Activated CD4-positive, alpha-beta T cell treated with anti-CD3 and anti-CD28 coated beads, Interleukin-2, amount 10 ng/mL, durations not matched to agents 7 days and 5 days (primary cell): ENCODE measurements at regions not wholly inside any gene's neighbourhood (a gene's known extent, or its start where the extent isn't known, plus 50 kb on each side); places are given as distances from the start of the nearest gene placed in this dataset.
"Not testable (repeated sequence)": the region's sequence is repeated elsewhere in the genome, so short reads cannot be mapped to it uniquely, and the experiment has no call there.

Experiments
- CTCF ChIA-PET: fragments of 350-600 bp; sonication (Branson Sonifier 250); formaldehyde crosslinking; loops from one replicate; lab custom pipeline; 2021; ENCODE audit warnings: antibody characterized with exemption; lab: Charles Lee
- POLR2A ChIA-PET: fragments of 350-600 bp; sonication (Branson Sonifier 250); formaldehyde crosslinking; loops from one replicate; lab custom pipeline; 2021; ENCODE audit warnings: antibody characterized with exemption; lab: Charles Lee
- DNase-seq: peaks from one replicate; pipeline ENCODE4 v3.0.0-alpha.2; 2020
- H3K27ac Mint-ChIP-seq: one replicate; pipeline ENCODE4 v1.8.0; 2021; ENCODE audit warnings: mild to moderate bottlenecking, moderate library complexity, mixed read lengths
- H3K27me3 Mint-ChIP-seq: one replicate; pipeline ENCODE4 v1.8.0; 2021; ENCODE audit warnings: mixed read lengths
- H3K36me3 Mint-ChIP-seq: one replicate; pipeline ENCODE4 v1.8.0; 2021; ENCODE audit warnings: low read depth, mixed read lengths
- H3K4me1 Mint-ChIP-seq: one replicate; pipeline ENCODE4 v1.8.0; 2021; ENCODE audit warnings: mixed read lengths
- H3K4me3 Mint-ChIP-seq: one replicate; pipeline ENCODE4 v1.8.0; 2021; ENCODE audit warnings: mild to moderate bottlenecking, moderate library complexity, mixed read lengths
- H3K9me3 Mint-ChIP-seq: one replicate; pipeline ENCODE4 v1.8.0; 2021; ENCODE audit warnings: mixed read lengths

GRCh38 chr6:56739836-56740815, 97.4 kb upstream of the DST start:
- H3K4me3 Mint-ChIP-seq = no peak overlapping the region
- no peak for DNase-seq
- POLR2A ChIA-PET = no interaction called here
- CTCF ChIA-PET = no interaction called here
- peaks cover 11% of the 10 kb centered on the region for H3K27me3 Mint-ChIP-seq
- no peaks in the 10 kb centered on the region for H3K36me3 Mint-ChIP-seq
- no peaks in the 10 kb centered on the region for H3K4me1 Mint-ChIP-seq
- no peaks in the 10 kb centered on the region for H3K9me3 Mint-ChIP-seq
- no peak overlapping the region for H3K27ac Mint-ChIP-seq

- H3K27ac Mint-ChIP-seq = no peak overlapping the region
- no peaks in the 10 kb centered on the region for H3K4me1 Mint-ChIP-seq
- ChIA-PET POLR2A (no interaction called here), CTCF (no interaction called here)
- DNase-seq = no peak
- no peak overlapping the region for H3K4me3 Mint-ChIP-seq
- no peaks in the 10 kb centered on the region for H3K36me3 Mint-ChIP-seq
- no peaks in the 10 kb centered on the region for H3K9me3 Mint-ChIP-seq
- no peaks in the 10 kb centered on the region for H3K27me3 Mint-ChIP-seq
Observed at GRCh38 chr6:56736804-56737203, 94.1 kb upstream of the DST start.

- Mint-ChIP-seq H3K36me3 (no peaks in the 10 kb centered on the region), H3K9me3 (no peaks in the 10 kb centered on the region), H3K27me3 (no peaks in the 10 kb centered on the region), H3K4me3 (no peak overlapping the region), H3K27ac (no peak overlapping the region), H3K4me1 (no peaks in the 10 kb centered on the region)
- POLR2A ChIA-PET = no interaction called here
- CTCF ChIA-PET = interaction anchor here (0.6 kb wide), 1 partner anchor 17 kb away, joined by 3 read pairs; no protein-coding TSS in a partner anchor
- DNase-seq = no peak
Observed at GRCh38 chr6:56734335-56734734, 91.6 kb upstream of the DST start.

- CTCF ChIA-PET = no interaction called here
- H3K27me3 Mint-ChIP-seq = no peaks in the 10 kb centered on the region
Observed at GRCh38 chr6:56733211-56733697, 90.6 kb upstream of the DST start.

GRCh38 chr6:56732517-56732916, 89.8 kb upstream of the DST start:
- POLR2A ChIA-PET = no interaction called here
- H3K4me3 Mint-ChIP-seq = no peak overlapping the region
- DNase-seq = no peak
- no peaks in the 10 kb centered on the region for H3K9me3 Mint-ChIP-seq
- no peaks in the 10 kb centered on the region for H3K36me3 Mint-ChIP-seq
- no peaks in the 10 kb centered on the region for H3K27me3 Mint-ChIP-seq
- no peak overlapping the region for H3K27ac Mint-ChIP-seq
- CTCF ChIA-PET = no interaction called here
- H3K4me1 Mint-ChIP-seq = no peaks in the 10 kb centered on the region

More at GRCh38 chr6:56733211-56733697, 90.6 kb upstream of the DST start:
- Mint-ChIP-seq H3K4me3 (no peak overlapping the region), H3K36me3 (no peaks in the 10 kb centered on the region), H3K4me1 (no peaks in the 10 kb centered on the region), H3K27ac (no peak overlapping the region), H3K9me3 (no peaks in the 10 kb centered on the region)
- DNase-seq = no peak
- POLR2A ChIA-PET = no interaction called here

GRCh38 chr6:56730663-56731529, 88.2 kb upstream of the DST start:
- POLR2A ChIA-PET = no interaction called here
- Mint-ChIP-seq H3K4me1 (no peaks in the 10 kb centered on the region), H3K9me3 (no peaks in the 10 kb centered on the region), H3K27ac (no peak overlapping the region), H3K36me3 (no peaks in the 10 kb centered on the region), H3K4me3 (no peak overlapping the region), H3K27me3 (no peaks in the 10 kb centered on the region)
- CTCF ChIA-PET = no interaction called here
- DNase-seq = no peak

GRCh38 chr6:56729719-56730118, 87.0 kb upstream of the DST start:
- CTCF ChIA-PET = interaction anchor here (0.6 kb wide), 1 partner anchor 222 kb away, joined by 3 read pairs; no protein-coding TSS in a partner anchor

GRCh38 chr6:56729166-56729565, 86.5 kb upstream of the DST start:
- H3K27ac Mint-ChIP-seq, H3K36me3 Mint-ChIP-seq, H3K9me3 Mint-ChIP-seq, H3K4me1 Mint-ChIP-seq, DNase-seq, POLR2A ChIA-PET, CTCF ChIA-PET, H3K27me3 Mint-ChIP-seq, H3K4me3 Mint-ChIP-seq: not testable (repeated sequence)

More at GRCh38 chr6:56729719-56730118, 87.0 kb upstream of the DST start:
- POLR2A ChIA-PET = no interaction called here
- Mint-ChIP-seq H3K9me3 (no peaks in the 10 kb centered on the region), H3K4me3 (no peak overlapping the region), H3K27me3 (no peaks in the 10 kb centered on the region), H3K36me3 (no peaks in the 10 kb centered on the region), H3K27ac (no peak overlapping the region), H3K4me1 (no peaks in the 10 kb centered on the region)
- no peak for DNase-seq

- POLR2A ChIA-PET = no interaction called here
- no peaks in the 10 kb centered on the region for H3K4me1 Mint-ChIP-seq
- H3K4me3 Mint-ChIP-seq = no peak overlapping the region
Observed at GRCh38 chr6:56727097-56727850, 84.6 kb upstream of the DST start.

GRCh38 chr6:56725254-56725653, 82.6 kb upstream of the DST start:
- DNase-seq = no peak
- H3K27me3 Mint-ChIP-seq = no peaks in the 10 kb centered on the region
- H3K9me3 Mint-ChIP-seq = peaks cover 3% of the 10 kb centered on the region
- H3K27ac Mint-ChIP-seq = no peak overlapping the region
- H3K4me1 Mint-ChIP-seq = no peaks in the 10 kb centered on the region
- POLR2A ChIA-PET = no interaction called here
- CTCF ChIA-PET = no interaction called here
- no peaks in the 10 kb centered on the region for H3K36me3 Mint-ChIP-seq
- H3K4me3 Mint-ChIP-seq = no peak overlapping the region

More at GRCh38 chr6:56727097-56727850, 84.6 kb upstream of the DST start:
- CTCF ChIA-PET = interaction anchor here (0.9 kb wide), 1 partner anchor 17 kb away, joined by 3 read pairs; no protein-coding TSS in a partner anchor
- no peak for DNase-seq
- Mint-ChIP-seq H3K9me3 (no peaks in the 10 kb centered on the region), H3K27ac (no peak overlapping the region), H3K36me3 (no peaks in the 10 kb centered on the region), H3K27me3 (no peaks in the 10 kb centered on the region)

GRCh38 chr6:56724455-56724854, 81.8 kb upstream of the DST start:
- peaks cover 3% of the 10 kb centered on the region for H3K9me3 Mint-ChIP-seq
- no peak overlapping the region for H3K4me3 Mint-ChIP-seq
- CTCF ChIA-PET = no interaction called here
- no peaks in the 10 kb centered on the region for H3K36me3 Mint-ChIP-seq
- H3K4me1 Mint-ChIP-seq = no peaks in the 10 kb centered on the region
- POLR2A ChIA-PET = no interaction called here
- H3K27me3 Mint-ChIP-seq = no peaks in the 10 kb centered on the region
- DNase-seq = no peak
- no peak overlapping the region for H3K27ac Mint-ChIP-seq

- Mint-ChIP-seq H3K27me3 (peaks cover 3% of the 10 kb centered on the region), H3K9me3 (peaks cover 3% of the 10 kb centered on the region), H3K27ac (no peak overlapping the region), H3K4me3 (no peak overlapping the region), H3K4me1 (no peaks in the 10 kb centered on the region), H3K36me3 (no peaks in the 10 kb centered on the region)
- POLR2A ChIA-PET = no interaction called here
- no peak for DNase-seq
- CTCF ChIA-PET = interaction anchor here (0.6 kb wide), 2 partner anchors 174 to 341 kb away, joined by 3 to 4 read pairs; no protein-coding TSS in a partner anchor
Observed at GRCh38 chr6:56720882-56721281, 78.2 kb upstream of the DST start.
